ENCODE measurements at regions not wholly inside any gene's neighbourhood (a gene's known extent, or its start where the extent isn't known, plus 50 kb on each side); places are given as distances from the start of the nearest gene placed in this dataset.

- Histone ChIP-seq H3K36me3 (ENCODE audit: control insufficient read depth, insufficient read depth, low read length) (no peaks in the 10 kb centered on the region), H3K4me3 (ENCODE audit: low read length) (no peak overlapping the region), H3K27me3 (ENCODE audit: control insufficient read depth, insufficient read depth, low read length) (no peaks in the 10 kb centered on the region), H3K27ac (ENCODE audit: low read length) (no peak overlapping the region), H3K4me1 (ENCODE audit: control insufficient read depth, insufficient read depth, low read length) (no peaks in the 10 kb centered on the region), H3K9me3 (replicated peaks; ENCODE audit: control insufficient read depth, low read depth, low read length) (no peaks in the 10 kb centered on the region)
- no peak for DNase-seq
Observed at GRCh38 chr15:60221356-60221755, 176.4 kb downstream of the ANXA2 start.

GRCh38 chr15:60222404-60222803, 175.4 kb downstream of the ANXA2 start:
- WGBS (ENCODE audit: insufficient coverage) = 75% methylated on average over 1 of the region's 1 CpG
- H3K36me3 ChIP-seq (ENCODE audit: control insufficient read depth, insufficient read depth, low read length) = no peaks in the 10 kb centered on the region
- DNase-seq = no peak
- no peak overlapping the region for H3K4me3 ChIP-seq (ENCODE audit: low read length)
- no peaks in the 10 kb centered on the region for H3K4me1 ChIP-seq (ENCODE audit: control insufficient read depth, insufficient read depth, low read length)
- H3K27me3 ChIP-seq (ENCODE audit: control insufficient read depth, insufficient read depth, low read length) = peaks cover 2% of the 10 kb centered on the region
- no peaks in the 10 kb centered on the region for H3K9me3 ChIP-seq (replicated peaks; ENCODE audit: control insufficient read depth, low read depth, low read length)
- H3K27ac ChIP-seq (ENCODE audit: low read length) = no peak overlapping the region

- Histone ChIP-seq H3K4me3 (ENCODE audit: low read length) (no peak overlapping the region), H3K36me3 (ENCODE audit: control insufficient read depth, insufficient read depth, low read length) (no peaks in the 10 kb centered on the region), H3K4me1 (ENCODE audit: control insufficient read depth, insufficient read depth, low read length) (no peaks in the 10 kb centered on the region), H3K27ac (ENCODE audit: low read length) (no peak overlapping the region), H3K9me3 (replicated peaks; ENCODE audit: control insufficient read depth, low read depth, low read length) (no peaks in the 10 kb centered on the region), H3K27me3 (ENCODE audit: control insufficient read depth, insufficient read depth, low read length) (peaks cover 2% of the 10 kb centered on the region)
- WGBS (ENCODE audit: insufficient coverage) = 32% methylated on average over 4 of the region's 7 CpGs
- no peak for DNase-seq
Observed at GRCh38 chr15:60223176-60223575, 174.6 kb downstream of the ANXA2 start.

GRCh38 chr15:60226924-60227323, 170.9 kb downstream of the ANXA2 start:
- no peaks in the 10 kb centered on the region for H3K4me1 ChIP-seq (ENCODE audit: control insufficient read depth, insufficient read depth, low read length)
- H3K27ac ChIP-seq (ENCODE audit: low read length) = no peak overlapping the region
- DNase-seq = no peak
- H3K36me3 ChIP-seq (ENCODE audit: control insufficient read depth, insufficient read depth, low read length) = no peaks in the 10 kb centered on the region
- no peak overlapping the region for H3K4me3 ChIP-seq (ENCODE audit: low read length)
- WGBS (ENCODE audit: insufficient coverage) = no CpG with 5 or more reads among the region's 7 CpGs
- H3K27me3 ChIP-seq (ENCODE audit: control insufficient read depth, insufficient read depth, low read length) = peaks cover 2% of the 10 kb centered on the region
- no peaks in the 10 kb centered on the region for H3K9me3 ChIP-seq (replicated peaks; ENCODE audit: control insufficient read depth, low read depth, low read length)

GRCh38 chr15:60228101-60228500, 169.7 kb downstream of the ANXA2 start:
- H3K36me3 ChIP-seq (ENCODE audit: control insufficient read depth, insufficient read depth, low read length) = no peaks in the 10 kb centered on the region

GRCh38 chr15:60228619-60229018, 169.2 kb downstream of the ANXA2 start:
- Histone ChIP-seq H3K9me3 (replicated peaks; ENCODE audit: control insufficient read depth, low read depth, low read length) (no peaks in the 10 kb centered on the region), H3K27ac (ENCODE audit: low read length) (no peak overlapping the region), H3K4me1 (ENCODE audit: control insufficient read depth, insufficient read depth, low read length) (no peaks in the 10 kb centered on the region), H3K4me3 (ENCODE audit: low read length) (no peak overlapping the region), H3K27me3 (ENCODE audit: control insufficient read depth, insufficient read depth, low read length) (peaks cover 2% of the 10 kb centered on the region), H3K36me3 (ENCODE audit: control insufficient read depth, insufficient read depth, low read length) (no peaks in the 10 kb centered on the region)
- 80% methylated on average over 1 of the region's 2 CpGs for WGBS (ENCODE audit: insufficient coverage)
- no peak for DNase-seq

More at GRCh38 chr15:60228101-60228500, 169.7 kb downstream of the ANXA2 start:
- WGBS (ENCODE audit: insufficient coverage) = 73% methylated on average over 1 of the region's 3 CpGs
- Histone ChIP-seq H3K9me3 (replicated peaks; ENCODE audit: control insufficient read depth, low read depth, low read length) (no peaks in the 10 kb centered on the region), H3K27me3 (ENCODE audit: control insufficient read depth, insufficient read depth, low read length) (peaks cover 2% of the 10 kb centered on the region), H3K4me1 (ENCODE audit: control insufficient read depth, insufficient read depth, low read length) (no peaks in the 10 kb centered on the region), H3K4me3 (ENCODE audit: low read length) (no peak overlapping the region), H3K27ac (ENCODE audit: low read length) (no peak overlapping the region)
- DNase-seq = no peak

- Histone ChIP-seq H3K4me1 (ENCODE audit: control insufficient read depth, insufficient read depth, low read length) (no peaks in the 10 kb centered on the region), H3K9me3 (replicated peaks; ENCODE audit: control insufficient read depth, low read depth, low read length) (no peaks in the 10 kb centered on the region), H3K36me3 (ENCODE audit: control insufficient read depth, insufficient read depth, low read length) (no peaks in the 10 kb centered on the region), H3K27ac (ENCODE audit: low read length) (no peak overlapping the region), H3K27me3 (ENCODE audit: control insufficient read depth, insufficient read depth, low read length) (no peaks in the 10 kb centered on the region), H3K4me3 (ENCODE audit: low read length) (no peak overlapping the region)
- no peak for DNase-seq
- 46% methylated on average over 4 of the region's 7 CpGs for WGBS (ENCODE audit: insufficient coverage)
Observed at GRCh38 chr15:60235951-60236710, 161.7 kb downstream of the ANXA2 start.

DNA sequence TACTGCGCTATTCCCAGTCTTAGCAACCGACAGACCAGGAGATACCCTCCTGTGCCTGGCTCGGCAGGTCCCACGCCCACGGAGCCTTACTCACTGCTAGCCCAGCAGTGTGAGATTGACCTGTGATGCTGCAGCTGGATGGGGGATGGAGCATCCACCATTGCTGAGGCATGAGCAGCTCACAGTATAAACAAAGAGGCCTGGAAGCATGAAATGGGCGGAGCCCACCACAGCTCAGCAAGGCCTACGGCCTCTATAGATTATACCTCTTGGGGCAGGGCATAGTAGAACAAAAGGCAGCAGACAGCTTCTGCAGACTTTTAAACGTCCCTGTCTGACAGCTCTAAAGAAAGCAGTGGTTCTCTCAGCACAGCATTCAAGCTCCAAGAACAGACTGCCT, 160.3 kb downstream of the ANXA2 start:
- Histone ChIP-seq H3K27me3 (ENCODE audit: control insufficient read depth, insufficient read depth, low read length) (no peaks in the 10 kb centered on the region), H3K27ac (ENCODE audit: low read length) (no peak overlapping the region), H3K4me3 (ENCODE audit: low read length) (no peak overlapping the region), H3K4me1 (ENCODE audit: control insufficient read depth, insufficient read depth, low read length) (no peaks in the 10 kb centered on the region), H3K9me3 (replicated peaks; ENCODE audit: control insufficient read depth, low read depth, low read length) (no peaks in the 10 kb centered on the region), H3K36me3 (ENCODE audit: control insufficient read depth, insufficient read depth, low read length) (no peaks in the 10 kb centered on the region)
- DNase-seq = no peak
- WGBS (ENCODE audit: insufficient coverage) = 66% methylated on average over 5 of the region's 8 CpGs

DNA sequence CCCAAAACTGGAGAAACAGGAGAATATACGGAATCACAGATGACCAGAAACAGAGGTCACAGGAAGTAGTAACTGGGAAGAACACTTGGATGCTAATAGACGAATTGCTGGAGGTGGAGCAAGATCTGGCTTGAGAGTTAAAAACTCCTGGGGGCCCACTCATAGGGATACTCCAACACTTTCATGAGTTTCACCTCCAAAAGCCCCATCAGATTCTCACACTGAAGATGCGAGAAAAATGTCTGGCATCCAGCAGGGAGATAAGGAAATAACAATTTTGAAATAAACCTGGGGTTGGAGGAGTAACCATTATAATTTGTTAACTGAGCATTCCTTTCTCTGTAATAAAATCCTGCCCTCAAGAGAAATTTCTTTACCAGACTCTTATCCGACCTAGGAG, 154.0 kb downstream of the ANXA2 start:
- no CpG with 5 or more reads among the region's 4 CpGs for WGBS (ENCODE audit: insufficient coverage)
- Histone ChIP-seq H3K27ac (ENCODE audit: low read length) (no peak overlapping the region), H3K4me3 (ENCODE audit: low read length) (no peak overlapping the region), H3K27me3 (ENCODE audit: control insufficient read depth, insufficient read depth, low read length) (no peaks in the 10 kb centered on the region), H3K9me3 (replicated peaks; ENCODE audit: control insufficient read depth, low read depth, low read length) (no peaks in the 10 kb centered on the region), H3K4me1 (ENCODE audit: control insufficient read depth, insufficient read depth, low read length) (no peaks in the 10 kb centered on the region), H3K36me3 (ENCODE audit: control insufficient read depth, insufficient read depth, low read length) (no peaks in the 10 kb centered on the region)
- DNase-seq = no peak

- no peak overlapping the region for H3K4me3 ChIP-seq (ENCODE audit: low read length)
- DNase-seq = no peak
- no peaks in the 10 kb centered on the region for H3K27me3 ChIP-seq (ENCODE audit: control insufficient read depth, insufficient read depth, low read length)
- H3K27ac ChIP-seq (ENCODE audit: low read length) = no peak overlapping the region
- H3K36me3 ChIP-seq (ENCODE audit: control insufficient read depth, insufficient read depth, low read length) = no peaks in the 10 kb centered on the region
- H3K4me1 ChIP-seq (ENCODE audit: control insufficient read depth, insufficient read depth, low read length) = no peaks in the 10 kb centered on the region
- H3K9me3 ChIP-seq (replicated peaks; ENCODE audit: control insufficient read depth, low read depth, low read length) = no peaks in the 10 kb centered on the region
Observed at GRCh38 chr15:60244813-60245212, 153.0 kb downstream of the ANXA2 start.

- no peaks in the 10 kb centered on the region for H3K4me1 ChIP-seq (ENCODE audit: control insufficient read depth, insufficient read depth, low read length)
- no peak for DNase-seq
- H3K4me3 ChIP-seq (ENCODE audit: low read length) = no peak overlapping the region
- no CpG with 5 or more reads among the region's 3 CpGs for WGBS (ENCODE audit: insufficient coverage)
- H3K27me3 ChIP-seq (ENCODE audit: control insufficient read depth, insufficient read depth, low read length) = no peaks in the 10 kb centered on the region
- no peaks in the 10 kb centered on the region for H3K36me3 ChIP-seq (ENCODE audit: control insufficient read depth, insufficient read depth, low read length)
- H3K9me3 ChIP-seq (replicated peaks; ENCODE audit: control insufficient read depth, low read depth, low read length) = no peaks in the 10 kb centered on the region
- H3K27ac ChIP-seq (ENCODE audit: low read length) = no peak overlapping the region
Observed at GRCh38 chr15:60250316-60250715, 147.5 kb downstream of the ANXA2 start.

Measured in muscle of leg (tissue), 3 donors.